ENCODE measurements at regions not wholly inside any gene's neighbourhood (a gene's known extent, or its start where the extent isn't known, plus 50 kb on each side); places are given as distances from the start of the nearest gene placed in this dataset.

- no peak overlapping the region for H3K4me3 ChIP-seq (replicated peaks; ENCODE audit: low read depth, low read length)
Measured at GRCh38 chr3:152733584-152734119, 101.3 kb upstream of the P2RY1 start.

GRCh38 chr3:152737021-152737908, 97.7 kb upstream of the P2RY1 start:
- peak; percentile 85 for DNase-seq (ENCODE audit: low read depth)
- no peak for TF ChIP-seq CTCF (IDR thresholded peaks at IDR 0.05; ENCODE audit: low read length, missing control alignments)

More at GRCh38 chr3:152733584-152734119, 101.3 kb upstream of the P2RY1 start:
- no peak for DNase-seq (ENCODE audit: low read depth)
- no peak for TF ChIP-seq CTCF (IDR thresholded peaks at IDR 0.05; ENCODE audit: low read length, missing control alignments)

GRCh38 chr3:152738656-152739055, 96.3 kb upstream of the P2RY1 start:
- no peak for TF ChIP-seq CTCF (IDR thresholded peaks at IDR 0.05; ENCODE audit: low read length, missing control alignments)
- H3K4me3 ChIP-seq (replicated peaks; ENCODE audit: low read depth, low read length), result no peak overlapping the region
- DNase-seq (ENCODE audit: low read depth), result peak; percentile 81

More at GRCh38 chr3:152737021-152737908, 97.7 kb upstream of the P2RY1 start:
- no peak overlapping the region for H3K4me3 ChIP-seq (replicated peaks; ENCODE audit: low read depth, low read length)

GRCh38 chr3:152742368-152743347, 92.3 kb upstream of the P2RY1 start:
- DNase-seq (ENCODE audit: low read depth), result no peak
- no peak for TF ChIP-seq CTCF (IDR thresholded peaks at IDR 0.05; ENCODE audit: low read length, missing control alignments)
- no peak overlapping the region for H3K4me3 ChIP-seq (replicated peaks; ENCODE audit: low read depth, low read length)

- no peak overlapping the region for H3K4me3 ChIP-seq (replicated peaks; ENCODE audit: low read depth, low read length)
- TF ChIP-seq CTCF (IDR thresholded peaks at IDR 0.05; ENCODE audit: low read length, missing control alignments), result no peak
- DNase-seq (ENCODE audit: low read depth), result no peak
Measured at GRCh38 chr3:152745646-152746045, 89.3 kb upstream of the P2RY1 start.

- no peak for TF ChIP-seq CTCF (IDR thresholded peaks at IDR 0.05; ENCODE audit: low read length, missing control alignments)
- no peak for DNase-seq (ENCODE audit: low read depth)
- H3K4me3 ChIP-seq (replicated peaks; ENCODE audit: low read depth, low read length), result no peak overlapping the region
Measured at GRCh38 chr3:152754303-152754702, 80.6 kb upstream of the P2RY1 start.

All from fibroblast of pulmonary artery (primary cell).